Mucosa of gallbladder (tissue), 1 donor: ENCODE measurements at regions not wholly inside any gene's neighbourhood (a gene's known extent, or its start where the extent isn't known, plus 50 kb on each side); places are given as distances from the start of the nearest gene placed in this dataset.
"Not testable (repeated sequence)": the region's sequence is repeated elsewhere in the genome, so short reads cannot be mapped to it uniquely, and the experiment has no call there.

Experiments
- DNase-seq: peaks from one replicate; pipeline ENCODE4 v3.0.0-alpha.2; 2020; ENCODE audit warnings: low spot score
- donor health status: DM: no; HTN: no; CAD: no.

DNA sequence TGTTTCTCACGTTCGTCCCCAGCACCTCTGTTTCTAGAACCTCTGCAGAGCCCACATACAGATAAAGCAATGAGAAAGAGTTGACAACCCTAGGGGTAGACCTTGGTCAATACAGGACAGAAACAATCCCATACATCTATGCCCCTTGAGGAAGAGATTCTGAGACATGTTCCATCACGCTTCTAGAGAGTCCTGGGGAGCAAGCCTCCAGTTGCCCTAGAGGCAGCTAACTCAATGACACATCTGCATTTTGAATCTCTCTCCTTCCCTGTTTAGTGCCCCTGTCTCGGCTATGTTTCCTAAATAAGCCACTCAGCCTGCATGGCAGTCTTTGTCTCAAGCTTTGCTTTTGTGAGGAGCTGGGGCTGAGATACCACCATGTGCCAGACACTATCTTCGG is 435.3 kb downstream of the CD83 start:
- DNase-seq, result no peak

DNA sequence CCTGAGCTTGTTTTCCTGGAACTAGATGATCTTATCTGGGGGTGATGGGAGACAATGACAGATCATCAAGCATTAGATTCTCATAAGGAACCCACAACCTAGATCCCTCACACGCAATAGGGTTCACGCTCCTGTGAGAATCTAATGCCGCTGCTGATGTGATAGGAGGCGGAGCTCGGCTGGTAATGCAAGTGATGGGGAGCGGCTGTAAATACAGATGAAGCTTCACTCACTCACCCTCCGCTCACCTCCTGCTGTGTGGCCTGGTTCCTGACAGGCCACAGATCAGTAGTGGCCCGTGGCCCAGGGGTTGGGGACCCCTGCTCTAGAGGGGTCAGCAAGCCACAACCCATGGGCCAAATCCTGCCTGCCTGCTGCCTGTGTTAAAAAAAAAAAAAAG is 435.9 kb downstream of the CD83 start:
- DNase-seq, result no peak

DNA sequence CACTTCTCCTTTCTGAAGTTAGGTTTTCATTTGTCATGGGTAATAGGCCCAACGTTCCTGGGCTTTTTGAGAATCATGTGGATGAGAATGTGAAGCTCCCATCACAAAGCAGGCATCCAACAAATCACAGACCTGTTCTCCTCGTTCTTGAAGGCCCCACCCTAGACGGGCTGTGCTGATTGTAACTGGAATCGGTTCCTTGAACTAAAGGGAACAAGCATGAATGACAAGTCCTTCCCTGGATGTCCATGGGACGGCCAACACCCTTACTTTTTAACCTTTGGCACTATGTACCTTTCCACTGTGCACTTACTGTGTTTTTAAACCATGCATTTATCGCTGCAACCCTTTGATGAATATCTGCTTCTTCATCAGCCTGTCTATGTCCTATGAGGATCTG is 438.2 kb downstream of the CD83 start:
- no peak for DNase-seq

DNA sequence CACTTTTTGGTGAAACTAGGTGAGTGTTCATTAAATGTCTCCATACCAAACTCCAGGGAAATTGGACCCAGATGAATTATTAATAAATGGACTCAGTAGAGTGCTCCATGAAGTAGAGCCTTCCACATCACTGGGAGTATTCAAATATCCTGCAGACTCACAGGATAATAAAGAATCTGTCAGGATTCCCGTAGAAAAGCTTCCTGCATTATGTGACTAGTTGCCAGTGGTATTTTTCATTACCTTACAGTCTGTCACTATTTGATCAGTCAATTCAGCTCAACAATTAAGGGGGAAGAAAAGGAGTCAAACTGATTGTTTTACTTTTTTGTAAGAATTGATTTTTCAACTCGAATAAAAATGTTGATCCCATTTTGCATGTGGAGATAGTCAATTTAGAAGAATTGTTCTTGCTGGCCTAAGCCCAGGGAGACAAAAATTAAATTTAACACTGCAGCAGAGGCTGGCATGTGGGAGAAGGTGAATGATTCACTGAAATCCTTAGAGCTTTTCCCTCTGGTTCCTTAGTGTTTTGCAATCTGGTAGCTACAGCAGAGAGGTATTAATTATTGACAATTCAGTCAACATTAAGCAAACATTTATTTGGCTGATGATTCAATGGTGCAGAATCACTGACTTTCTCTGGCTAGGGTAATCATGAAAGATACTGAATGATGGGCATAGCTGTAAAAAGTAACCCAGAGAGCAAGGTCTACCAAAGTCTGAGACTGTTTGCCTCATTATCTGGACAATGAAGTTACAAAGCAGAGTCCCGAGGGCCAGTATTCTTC is 442.4 kb downstream of the CD83 start:
- peak; percentile 15 for DNase-seq

DNA sequence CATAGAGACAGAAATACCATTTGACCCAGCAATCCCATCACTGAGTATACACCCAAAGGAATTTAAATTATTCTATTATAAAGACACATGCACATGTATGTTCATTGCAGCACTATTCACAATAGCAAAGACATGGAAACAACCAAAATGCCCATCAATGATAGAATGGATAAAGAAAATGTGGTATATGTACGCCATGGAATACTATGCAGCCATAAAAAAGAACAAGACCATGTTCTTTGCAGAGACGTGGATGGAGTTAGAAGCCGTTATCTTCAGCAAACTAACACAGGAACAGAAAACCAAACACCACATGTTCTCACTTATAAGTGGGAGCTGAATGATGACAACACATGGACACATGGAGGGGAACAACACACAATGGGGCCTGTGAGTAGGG is 444.0 kb downstream of the CD83 start:
- DNase-seq, result not testable (repeated sequence)

DNA sequence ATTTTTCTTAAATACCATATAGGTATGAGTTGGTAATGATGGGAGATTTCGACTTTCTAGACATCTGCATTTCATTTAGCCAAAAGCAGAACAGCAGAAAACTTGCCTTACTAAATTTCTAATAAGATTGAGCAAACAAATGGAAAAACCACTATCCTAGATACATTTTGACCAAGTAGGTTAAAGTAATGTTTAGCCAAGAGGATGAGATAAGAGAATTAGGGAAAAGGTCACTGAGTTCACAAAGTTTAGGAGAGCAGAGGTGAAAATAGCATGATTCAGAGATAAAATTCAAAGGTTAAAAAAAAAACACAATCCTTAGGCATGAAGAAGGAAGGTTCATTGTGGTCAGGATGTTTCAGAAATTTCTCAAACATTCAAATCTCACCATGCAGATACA is 450.3 kb downstream of the CD83 start:
- DNase-seq, result no peak

DNA sequence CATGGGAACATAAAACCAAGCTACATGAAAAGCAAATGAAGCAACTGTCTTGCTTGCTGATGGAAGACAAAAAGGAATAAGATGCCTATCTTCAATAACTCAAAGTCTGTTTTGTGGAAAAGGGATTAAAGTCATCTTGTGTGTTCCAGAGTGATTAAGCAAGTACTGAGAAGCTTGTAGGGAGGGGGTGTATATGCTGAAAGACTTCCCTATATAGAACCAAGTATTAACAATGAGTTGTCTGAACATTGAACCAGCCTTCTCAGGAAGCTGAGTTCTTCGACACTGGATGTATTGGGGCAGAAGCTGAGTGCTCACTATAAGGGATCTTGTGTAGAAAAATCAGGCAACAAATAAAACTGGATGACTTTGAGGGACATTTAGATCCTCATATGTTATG is 451.8 kb downstream of the CD83 start:
- DNase-seq, result no peak

DNA sequence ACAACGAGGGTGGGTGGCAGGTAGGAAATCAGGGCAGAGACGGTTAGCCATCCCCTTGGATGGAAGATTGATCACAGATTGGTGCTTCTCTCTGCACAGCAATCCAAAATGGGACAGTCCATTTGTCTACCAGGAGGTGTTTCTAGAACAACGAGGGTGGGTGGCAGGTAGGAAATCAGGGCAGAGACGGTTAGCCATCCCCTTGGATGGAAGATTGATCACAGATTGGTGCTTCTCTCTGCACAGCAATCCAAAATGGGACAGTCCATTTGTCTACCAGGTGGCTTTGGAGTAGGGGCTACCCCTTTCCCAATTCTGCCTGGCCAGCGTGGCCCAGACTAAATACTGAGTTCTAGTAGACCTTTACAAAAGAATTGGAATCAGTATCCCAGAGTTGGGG is 452.3 kb downstream of the CD83 start:
- not testable (repeated sequence) for DNase-seq

DNA sequence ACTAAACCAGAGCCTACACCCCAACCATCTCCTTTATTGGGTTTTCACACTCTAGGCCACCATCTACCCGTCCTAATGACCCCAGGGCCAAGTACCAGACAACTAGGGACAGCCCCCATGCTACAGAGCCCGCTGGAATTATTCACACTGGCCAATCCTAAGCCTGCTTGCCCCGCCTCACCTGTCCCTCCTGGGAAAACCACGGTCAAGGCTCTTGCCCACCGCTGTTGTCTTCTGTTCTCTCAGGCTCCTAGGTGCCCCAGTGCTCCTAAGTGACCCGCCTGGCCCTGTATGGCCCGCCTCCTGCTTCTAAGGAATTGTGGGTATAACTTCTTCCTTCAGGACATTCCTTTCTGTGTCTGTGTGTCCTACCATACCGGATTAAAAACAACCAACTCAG is 453.4 kb downstream of the CD83 start:
- no peak for DNase-seq

DNA sequence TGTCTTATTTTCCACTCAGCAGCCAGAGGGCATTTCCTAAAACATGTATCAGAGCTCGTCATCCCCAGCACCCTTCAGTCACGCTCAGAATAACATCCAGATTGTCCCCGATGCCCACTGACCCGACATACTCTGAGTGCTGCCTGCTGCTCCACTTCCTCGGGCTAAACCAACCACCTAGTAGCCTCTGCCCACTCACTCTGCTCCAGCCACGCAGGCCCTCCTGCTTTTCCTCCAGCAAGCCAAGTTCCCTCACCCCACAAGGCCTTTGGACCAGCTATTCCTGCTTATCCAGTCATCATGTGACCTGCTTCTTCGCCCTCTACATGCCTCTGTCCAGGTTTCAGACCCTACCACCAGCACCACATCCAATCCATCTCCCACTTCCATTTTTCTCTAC is 454.2 kb downstream of the CD83 start:
- no peak for DNase-seq

DNA sequence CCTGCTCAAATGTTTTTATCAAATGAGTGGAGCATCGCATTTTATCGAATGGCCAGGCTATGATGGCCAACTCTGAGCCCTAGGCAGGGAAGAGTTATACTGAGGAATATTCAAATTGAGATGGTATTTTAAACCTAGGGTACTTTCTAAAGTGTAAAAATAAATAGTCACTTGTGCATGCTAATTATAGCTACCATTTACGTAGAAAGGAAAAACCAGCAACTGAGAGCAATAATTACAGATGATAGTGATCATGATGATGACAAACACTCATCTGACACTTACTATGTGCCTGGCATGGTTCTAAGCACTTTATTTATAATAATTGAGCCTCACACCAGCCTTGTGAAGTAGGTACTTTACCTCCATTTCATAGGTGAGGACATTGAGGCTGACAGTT is 455.7 kb downstream of the CD83 start:
- DNase-seq, result no peak

DNA sequence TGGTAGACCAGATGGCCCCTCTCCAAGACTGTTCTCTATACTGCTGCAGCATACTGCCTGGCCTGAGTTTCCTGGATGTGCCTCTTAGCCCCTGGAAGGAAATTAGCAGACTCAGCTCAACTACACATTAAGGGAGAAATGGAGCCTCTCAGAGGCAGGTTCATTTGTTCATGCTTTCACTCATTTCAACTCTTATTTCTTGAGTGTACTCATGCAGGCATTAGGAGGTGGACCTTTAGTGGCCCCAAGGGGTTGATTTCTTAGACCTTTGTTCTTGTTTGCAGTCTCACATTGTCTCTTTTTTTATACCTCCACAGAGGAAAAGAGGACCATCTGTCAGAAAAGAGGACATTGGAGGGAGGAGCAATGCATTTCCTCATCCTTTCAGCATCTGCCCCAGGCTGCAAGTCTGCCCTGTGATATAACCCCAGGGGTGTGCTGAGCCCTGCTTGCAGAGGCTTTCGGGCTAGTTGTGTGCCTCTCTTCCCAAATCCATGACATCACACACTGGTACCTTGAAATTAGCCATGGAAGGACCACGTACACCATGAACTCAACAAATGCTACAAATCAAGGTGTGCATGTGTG is 456.2 kb downstream of the CD83 start:
- DNase-seq, result no peak

DNA sequence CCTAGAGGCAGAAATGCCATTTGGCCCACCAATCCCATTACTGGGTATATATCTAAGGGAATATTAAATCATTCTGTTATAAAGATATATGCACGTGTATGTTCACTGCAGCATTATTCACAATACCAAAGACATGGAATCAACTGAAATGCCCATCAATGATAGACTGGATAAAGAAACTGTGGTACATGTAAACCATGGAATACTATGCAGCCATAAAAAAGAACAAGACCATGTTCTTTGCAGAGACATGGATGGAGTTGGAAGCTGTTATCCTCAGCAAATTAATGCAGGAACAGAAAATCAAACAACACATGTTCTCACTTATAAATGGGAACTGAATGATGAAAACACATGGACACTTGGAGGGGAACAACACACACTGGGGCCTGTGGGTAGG is 458.4 kb downstream of the CD83 start:
- no peak for DNase-seq

DNA sequence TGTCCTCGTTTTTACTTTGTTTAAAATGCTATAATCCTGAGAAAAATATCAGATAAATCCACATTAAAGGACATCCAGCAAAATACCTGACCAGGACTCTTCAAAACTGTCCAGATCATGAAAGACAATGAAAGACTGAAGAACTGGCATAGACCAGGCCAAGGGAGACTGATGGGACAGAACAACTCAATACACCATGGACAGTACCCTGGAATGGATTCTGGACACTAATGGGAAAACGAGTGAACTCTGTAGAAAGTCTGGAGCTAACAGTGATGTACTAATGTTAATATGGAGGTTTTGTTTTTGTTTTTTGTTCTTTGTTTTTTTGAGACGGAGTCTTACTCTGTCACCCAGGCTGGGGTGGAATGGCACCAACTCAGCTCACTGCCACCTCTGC is 461.4 kb downstream of the CD83 start:
- no peak for DNase-seq

DNA sequence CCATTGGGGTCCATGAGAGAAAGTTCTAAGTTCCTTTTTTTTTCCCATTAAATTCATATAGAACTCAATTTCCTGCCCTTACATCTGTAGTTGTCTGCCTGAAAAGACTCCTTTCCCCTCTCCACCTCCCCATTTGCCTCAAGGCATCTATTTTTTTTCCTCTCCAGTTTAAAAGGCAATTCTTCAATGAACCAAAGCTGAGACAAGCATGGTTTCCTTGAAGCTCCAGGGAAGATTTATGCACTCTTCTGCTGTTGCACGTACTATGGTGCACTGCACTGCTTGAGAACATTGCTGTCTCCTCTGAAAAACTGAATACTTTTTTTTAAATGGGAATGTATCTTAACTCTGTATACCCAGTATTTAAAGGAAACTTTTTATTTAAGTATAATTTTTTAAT is 465.2 kb downstream of the CD83 start:
- no peak for DNase-seq

DNA sequence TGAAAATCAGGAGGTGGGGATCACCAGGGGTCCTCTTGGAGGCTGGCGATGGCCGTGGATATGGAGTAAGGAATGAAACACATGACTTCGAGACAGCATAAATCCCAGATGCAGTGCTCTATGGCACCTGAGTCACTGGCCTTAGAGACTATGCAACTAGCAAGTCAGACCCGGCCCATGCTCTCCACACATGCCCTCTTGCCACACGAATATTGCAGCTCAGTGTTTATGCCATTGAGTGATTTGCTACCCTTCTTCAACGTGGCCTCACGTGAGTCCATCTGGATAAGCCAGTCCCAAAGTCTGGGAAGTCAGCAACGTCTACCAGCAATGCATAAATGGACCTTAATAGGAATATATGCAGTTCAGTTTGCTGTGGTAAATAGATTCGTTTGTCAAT is 466.3 kb downstream of the CD83 start:
- no peak for DNase-seq

DNA sequence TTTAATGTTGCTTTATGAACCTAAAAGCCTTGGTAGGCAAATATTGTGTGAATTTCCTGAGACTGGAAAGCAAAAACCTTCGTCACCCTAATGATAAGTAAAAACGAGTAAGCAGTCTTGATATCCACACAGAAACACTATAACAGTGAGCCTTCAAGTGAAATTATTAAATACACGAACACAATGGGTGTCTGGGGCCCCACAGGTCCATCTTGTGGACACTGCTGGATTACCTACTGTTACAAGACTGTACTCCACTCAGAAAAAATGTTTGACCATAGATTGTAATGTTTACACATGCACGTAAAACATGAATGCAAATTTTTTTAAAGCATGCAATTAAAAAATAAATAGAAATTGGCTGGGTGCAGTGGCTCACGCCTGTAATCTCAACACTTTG is 466.9 kb downstream of the CD83 start:
- DNase-seq, result no peak

DNA sequence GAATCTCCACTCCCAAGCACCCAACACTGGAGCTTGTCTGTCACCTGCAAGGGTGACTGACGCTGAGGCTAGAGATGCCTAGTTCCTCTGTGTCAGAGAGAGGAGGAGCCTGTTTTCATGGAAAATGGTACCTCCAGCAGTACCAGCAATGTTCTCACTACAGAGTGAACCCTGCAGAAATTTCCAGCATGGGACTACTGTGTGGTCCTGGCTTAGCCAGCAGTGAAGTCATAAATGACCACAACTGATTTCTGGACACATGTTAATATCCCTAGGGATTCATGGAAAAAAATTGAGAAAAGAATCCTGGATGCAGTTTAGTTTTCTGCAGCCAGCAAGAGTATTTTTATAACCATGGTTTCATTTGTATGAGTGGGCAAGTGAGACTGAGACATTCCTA is 468.1 kb downstream of the CD83 start:
- DNase-seq, result no peak

DNA sequence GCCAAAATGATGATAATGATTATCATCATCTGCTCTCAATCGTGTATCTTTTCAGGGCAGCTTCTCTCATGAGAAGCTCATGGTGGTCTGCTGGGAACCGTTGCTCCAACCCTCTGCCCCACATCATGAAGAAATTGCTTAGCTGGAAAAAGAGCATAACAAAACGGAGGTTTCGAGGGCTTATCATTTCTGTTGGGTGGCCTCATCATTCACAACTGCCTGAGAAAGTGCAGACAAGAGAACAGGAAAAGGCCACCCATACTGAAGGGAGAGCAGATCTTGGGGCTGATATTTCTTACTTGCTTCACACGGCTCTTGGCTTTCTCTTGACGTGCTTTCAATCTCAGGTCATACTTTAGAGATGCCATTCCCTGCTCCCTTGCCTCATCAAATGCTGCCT is 471.6 kb downstream of the CD83 start:
- no peak for DNase-seq

DNA sequence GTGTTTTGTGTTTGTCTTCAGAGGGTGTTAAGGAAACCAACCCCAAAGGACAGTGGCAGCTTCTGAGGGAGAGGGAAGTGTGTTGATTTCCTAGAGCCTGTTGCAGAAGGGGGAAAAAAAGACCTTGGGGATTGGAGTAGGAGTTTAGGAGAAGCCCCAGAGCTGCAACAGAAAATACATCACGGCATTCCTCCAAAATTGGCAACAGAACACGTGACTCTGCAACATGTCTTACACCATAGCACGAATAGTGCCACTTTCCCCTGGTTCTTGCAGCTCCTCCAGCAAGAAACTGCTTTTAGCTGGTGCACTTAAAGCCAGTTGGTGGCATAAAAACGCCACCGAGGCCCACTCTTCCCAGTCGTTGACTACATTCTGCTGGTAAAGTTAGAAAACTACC is 473.0 kb downstream of the CD83 start:
- no peak for DNase-seq

DNA sequence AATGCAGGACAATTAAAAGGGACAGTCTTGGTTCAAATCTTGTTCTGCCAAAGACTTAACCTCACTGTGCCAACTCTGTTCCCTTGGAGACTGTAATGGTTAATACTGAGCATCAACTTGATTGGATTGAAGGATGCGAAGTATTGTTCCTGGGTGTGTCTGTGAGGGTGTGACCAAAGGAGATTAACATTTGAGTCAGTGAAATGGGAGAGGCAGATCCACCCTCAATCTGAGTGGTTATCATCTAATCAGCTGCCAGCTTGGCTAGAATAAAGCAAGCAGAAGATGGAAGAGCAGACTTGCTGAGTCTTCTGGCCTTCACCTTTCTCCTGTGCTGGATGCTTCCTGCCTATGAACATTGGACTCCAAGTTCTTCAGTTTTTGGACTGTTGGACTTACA is 474.4 kb downstream of the CD83 start:
- DNase-seq, result no peak

DNA sequence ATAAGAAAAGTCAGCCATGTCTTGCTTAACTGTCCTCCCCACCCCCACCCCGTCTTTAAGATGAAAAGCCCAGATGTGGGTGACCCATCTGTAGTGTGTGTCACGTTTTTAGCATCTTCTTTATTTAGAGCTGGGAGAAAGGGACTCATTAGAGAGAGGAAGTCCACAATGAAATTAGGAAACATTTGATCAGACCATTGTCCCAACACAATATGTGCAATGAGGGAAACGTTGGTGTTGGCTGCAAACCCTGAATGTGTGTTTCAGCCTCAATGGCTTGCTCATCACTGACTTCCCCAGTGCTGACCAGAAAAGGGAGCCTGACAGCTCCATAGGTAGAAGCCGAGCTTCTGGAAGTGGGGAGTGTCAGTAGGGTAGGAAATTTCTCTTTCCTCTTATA is 475.7 kb downstream of the CD83 start:
- no peak for DNase-seq

DNA sequence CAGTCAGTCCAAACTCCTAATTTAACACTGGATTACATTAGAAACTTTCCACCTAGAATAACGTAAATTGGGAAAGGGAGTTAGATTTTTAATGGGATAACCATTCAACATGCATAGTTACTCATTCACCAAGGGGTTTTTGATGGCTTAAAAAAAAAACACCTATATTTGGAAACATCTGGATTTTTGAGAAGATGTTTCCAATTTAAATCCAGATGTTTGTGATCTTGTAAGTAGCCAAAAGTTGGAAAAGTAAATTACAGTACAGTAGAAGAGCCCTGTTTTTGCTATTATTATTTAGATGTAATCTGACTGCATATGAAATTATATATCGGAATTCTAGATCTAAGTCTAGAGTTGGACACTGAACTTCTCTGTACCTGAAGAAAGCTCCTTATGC is 478.2 kb downstream of the CD83 start:
- no peak for DNase-seq

DNA sequence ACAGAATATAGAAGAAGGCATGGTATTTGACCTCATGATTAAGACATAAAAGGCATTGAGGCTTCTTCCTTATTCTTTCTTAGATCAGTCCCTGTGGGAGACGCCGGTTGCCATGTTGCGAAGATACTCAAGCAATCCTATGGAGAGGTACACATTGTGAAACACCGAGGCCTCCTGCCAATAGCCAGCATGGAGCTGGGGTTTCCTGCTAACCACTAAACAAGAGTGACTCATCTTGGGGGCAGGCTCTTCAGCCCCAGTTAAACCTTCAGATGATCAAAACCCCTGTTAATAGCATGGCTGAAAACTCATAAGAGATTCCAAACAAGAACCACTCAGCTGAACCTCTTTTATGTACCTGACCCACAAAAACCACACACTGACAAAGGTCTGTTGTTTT is 478.8 kb downstream of the CD83 start:
- DNase-seq, result no peak
